HEK293 (cell line): ENCODE measurements at regions not wholly inside any gene's neighbourhood (a gene's known extent, or its start where the extent isn't known, plus 50 kb on each side); places are given as distances from the start of the nearest gene placed in this dataset.

Experiments
- CTCF ChIA-PET: fragments of 350-600 bp; formaldehyde crosslinking; extraction: SDS; loops from one replicate; lab custom pipeline; 2021; ENCODE audit warnings: antibody characterized with exemption; lab: Yijun Ruan, JAX
- POLR2A ChIA-PET: fragments of 300-600 bp; formaldehyde crosslinking; extraction: SDS; loops from one replicate; lab custom pipeline; 2020; ENCODE audit warnings: antibody characterized with exemption, inconsistent platforms; lab: Yijun Ruan, JAX
- H3K27ac ChIP-seq: fragments of 200-500 bp; sonication (Bioruptor generic); 2 replicates; pipeline ENCODE4 v1.5.1; 2014; ENCODE audit warnings: low read depth, low read length, control low read depth, inconsistent platforms; ENCODE audit errors: extremely low read depth
- H3K36me3 ChIP-seq, 2 experiments: fragments of 200-500 bp in 1 of 2; sonication (Bioruptor generic) in 1 of 2; 1 replicate in 1 of 2; 2 replicates in 1 of 2; pipeline ENCODE4 v1.5.1; 2014 to 2017; ENCODE audit warnings: inconsistent platforms in 2 of 2, low read length in 2 of 2; ENCODE audit not compliant: control insufficient read depth in 2 of 2, insufficient read depth in 1 of 2
- H3K4me1 ChIP-seq: fragments of 200-500 bp; sonication (Bioruptor generic); 2 replicates; pipeline ENCODE4 v1.5.1; 2014; ENCODE audit warnings: mild to moderate bottlenecking, low read length, inconsistent platforms; ENCODE audit not compliant: control insufficient read depth, insufficient read depth
- H3K4me3 ChIP-seq: 2 replicates; pipeline ENCODE4 v1.5.1; 2011; ENCODE audit warnings: low read depth, mild to moderate bottlenecking, control low read depth, low read length, moderate library complexity
- H3K9me3 ChIP-seq: fragments of 200-500 bp; sonication (Bioruptor generic); 2 replicates; pipeline ENCODE4 v1.5.1; 2014; ENCODE audit warnings: low read depth, low read length, inconsistent platforms; ENCODE audit not compliant: control insufficient read depth, insufficient read depth
- FEZF1 ChIP-seq: fragments of 450-650 bp; formaldehyde crosslinking; IDR thresholded peaks from 2 replicates; pipeline ENCODE4 v1.5.1; 2016; ENCODE audit warnings: missing biosample characterization, missing genetic modification characterization
- GLI4 ChIP-seq: fragments of 450-650 bp; formaldehyde crosslinking; IDR thresholded peaks from 2 replicates; pipeline ENCODE4 v1.5.1; 2016; ENCODE audit warnings: missing biosample characterization, missing genetic modification characterization
- GLIS1 ChIP-seq: fragments of 450-650 bp; formaldehyde crosslinking; IDR thresholded peaks from 2 replicates; pipeline ENCODE4 v1.5.1; 2016; ENCODE audit warnings: missing biosample characterization, missing genetic modification characterization
- SP3 ChIP-seq: fragments of 450-650 bp; formaldehyde crosslinking; IDR thresholded peaks from 2 replicates; pipeline ENCODE4 v1.5.1; 2016; ENCODE audit warnings: missing biosample characterization, missing genetic modification characterization
- WT1 ChIP-seq: fragments of 450-650 bp; formaldehyde crosslinking; IDR thresholded peaks from 2 replicates; pipeline ENCODE4 v1.5.1; 2016; ENCODE audit warnings: missing biosample characterization, missing genetic modification characterization
- YY2 ChIP-seq: fragments of 450-650 bp; formaldehyde crosslinking; IDR thresholded peaks from 2 replicates; pipeline ENCODE4 v1.5.1; 2016; ENCODE audit warnings: missing biosample characterization, missing genetic modification characterization
- ZNF239 ChIP-seq: fragments of 450-650 bp; formaldehyde crosslinking; IDR thresholded peaks from 2 replicates; pipeline ENCODE4 v1.5.1; 2016; ENCODE audit warnings: missing biosample characterization, missing genetic modification characterization
- ZNF311 ChIP-seq: fragments of 450-650 bp; formaldehyde crosslinking; IDR thresholded peaks from 2 replicates; pipeline ENCODE4 v1.5.1; 2017; ENCODE audit warnings: missing biosample characterization, missing genetic modification characterization, borderline replicate concordance
- ZNF324 ChIP-seq: fragments of 450-650 bp; formaldehyde crosslinking; IDR thresholded peaks from 2 replicates; pipeline ENCODE4 v1.5.1; 2016; ENCODE audit warnings: missing biosample characterization, missing genetic modification characterization
- ZNF354C ChIP-seq: fragments of 450-650 bp; formaldehyde crosslinking; IDR thresholded peaks from 2 replicates; pipeline ENCODE4 v1.5.1; 2016; ENCODE audit warnings: missing biosample characterization, missing genetic modification characterization, low read depth, borderline replicate concordance
- ZNF426 ChIP-seq: fragments of 450-650 bp; formaldehyde crosslinking; IDR thresholded peaks from 2 replicates; pipeline ENCODE4 v1.5.1; 2017; ENCODE audit warnings: missing biosample characterization, missing genetic modification characterization, mild to moderate bottlenecking, inconsistent platforms, moderate library complexity
- ZNF549 ChIP-seq: fragments of 450-650 bp; IDR thresholded peaks from 2 replicates; pipeline ENCODE4 v1.5.1; 2018; ENCODE audit warnings: missing biosample characterization, missing genetic modification characterization, mild to moderate bottlenecking, inconsistent platforms, moderate library complexity
- ZNF596 ChIP-seq: fragments of 450-650 bp; IDR thresholded peaks from 2 replicates; pipeline ENCODE4 v1.5.0; 2018; ENCODE audit warnings: missing biosample characterization, mild to moderate bottlenecking, missing genetic modification characterization, moderate library complexity
- ZNF621 ChIP-seq: fragments of 450-650 bp; formaldehyde crosslinking; IDR thresholded peaks from 2 replicates; pipeline ENCODE4 v1.5.1; 2017; ENCODE audit warnings: missing biosample characterization, missing genetic modification characterization
- ZNF626 ChIP-seq: fragments of 450-650 bp; sonication (Bioruptor Pico); formaldehyde crosslinking; IDR thresholded peaks from 2 replicates; pipeline ENCODE4 v1.5.1; 2018; ENCODE audit warnings: missing biosample characterization, missing genetic modification characterization, inconsistent platforms
- ZNF660 ChIP-seq: fragments of 450-650 bp; IDR thresholded peaks from 2 replicates; pipeline ENCODE4 v1.5.1; 2018; ENCODE audit warnings: missing biosample characterization, mild to moderate bottlenecking, missing genetic modification characterization
- ZNF664 ChIP-seq: fragments of 450-650 bp; formaldehyde crosslinking; IDR thresholded peaks from 2 replicates; pipeline ENCODE4 v1.5.1; 2016; ENCODE audit warnings: missing biosample characterization, missing genetic modification characterization
- ZNF76 ChIP-seq: fragments of 450-650 bp; formaldehyde crosslinking; IDR thresholded peaks from 2 replicates; pipeline ENCODE4; 2016; ENCODE audit warnings: low read depth, missing biosample characterization, missing genetic modification characterization, borderline replicate concordance
- ZNF777 ChIP-seq: fragments of 450-650 bp; formaldehyde crosslinking; IDR thresholded peaks from 2 replicates; pipeline ENCODE4 v1.5.1; 2017; ENCODE audit warnings: missing biosample characterization, missing genetic modification characterization, borderline replicate concordance
- ZNF830 ChIP-seq: fragments of 450-650 bp; IDR thresholded peaks from 2 replicates; pipeline ENCODE4 v1.5.0; 2018; ENCODE audit warnings: missing biosample characterization, missing genetic modification characterization, low read depth, mild to moderate bottlenecking, moderate library complexity
- TF ChIP-seq, protein P1 (sequence below): fragments of 450-650 bp; formaldehyde crosslinking; IDR thresholded peaks from 2 replicates; pipeline ENCODE4 v1.5.1; 2016; ENCODE audit warnings: missing biosample characterization, missing genetic modification characterization
- TF ChIP-seq, protein P2 (sequence below): IDR thresholded peaks from 2 replicates; pipeline ENCODE4 v1.6.1; 2011; ENCODE audit warnings: mild to moderate bottlenecking, low read depth, low read length, borderline replicate concordance
- TF ChIP-seq, protein P3 (sequence below): fragments of 450-650 bp; IDR thresholded peaks from 2 replicates; pipeline ENCODE4 v1.5.1; 2018; ENCODE audit warnings: missing biosample characterization, mild to moderate bottlenecking, missing genetic modification characterization
- TF ChIP-seq, protein P4 (sequence below): fragments of 450-650 bp; formaldehyde crosslinking; conservative IDR thresholded peaks from 2 replicates; pipeline ENCODE4 v1.5.1; 2016; ENCODE audit warnings: low read depth, missing biosample characterization, missing genetic modification characterization

DNA sequence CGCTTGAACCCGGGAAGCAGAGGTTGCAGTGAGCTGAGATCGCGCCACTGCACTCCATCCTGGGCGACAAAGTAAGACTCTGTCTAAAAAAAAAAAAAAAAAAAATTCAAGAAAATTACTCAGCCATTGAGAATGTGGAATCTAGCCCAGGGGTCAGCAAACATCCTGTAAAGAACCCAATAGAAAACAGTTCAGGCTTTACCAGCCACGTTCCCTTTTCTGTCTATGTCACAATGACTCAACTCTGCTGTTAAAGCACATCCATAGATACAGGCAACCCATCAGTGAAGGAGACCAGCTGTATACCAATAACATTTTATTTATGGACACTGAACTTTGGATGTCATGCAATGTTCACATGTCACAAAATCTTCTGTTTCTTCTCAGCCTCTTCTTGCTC is 435.6 kb upstream of the GYPC start:
- no peak for TF ChIP-seq ZNF354C (tag by site-specific recombination)
- no peak for TF ChIP-seq ZNF311 (tag by site-specific recombination)
- TF ChIP-seq ZNF426 (tag by site-specific recombination) = no peak
- no peak for TF ChIP-seq ZNF777 (tag by site-specific recombination)
- no peak for TF ChIP-seq ZNF660 (tag by site-specific recombination)
- TF ChIP-seq ZNF626 (tag by site-specific recombination) = no peak
- no peak for TF ChIP-seq ZNF76 (tag by site-specific recombination)
- no peak for TF ChIP-seq ZNF549
- TF ChIP-seq GLIS1 = no peak
- no peak for TF ChIP-seq ZNF830
- no peak for TF ChIP-seq GLI4 (tag by site-specific recombination)
- POLR2A ChIA-PET = no interaction called here
- H3K4me3 ChIP-seq = no peak overlapping the region
- CTCF ChIA-PET = no interaction called here
- H3K36me3 ChIP-seq = no peaks in the 10 kb centered on the region
- no peaks in the 10 kb centered on the region for H3K4me1 ChIP-seq
- H3K27ac ChIP-seq = no peak overlapping the region
- no peaks in the 10 kb centered on the region for H3K9me3 ChIP-seq

DNA sequence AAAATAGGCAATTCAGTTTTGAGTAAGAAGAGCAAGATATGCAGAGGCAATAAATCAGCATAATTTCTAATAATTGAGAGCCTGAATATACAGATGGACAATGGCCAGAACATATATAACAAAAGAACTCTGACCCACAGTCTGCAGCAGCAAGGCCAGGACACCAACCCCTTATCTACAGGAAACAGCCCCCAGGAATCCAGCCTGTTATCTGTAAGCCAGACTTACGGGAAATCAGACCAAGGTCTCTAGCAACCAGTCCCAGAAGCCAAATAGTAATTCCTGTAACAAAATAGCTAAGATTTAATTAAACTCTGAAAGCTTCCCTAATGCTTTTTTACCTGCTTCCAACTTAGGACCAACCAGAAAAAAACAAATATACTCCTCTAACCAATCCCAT is 434.5 kb upstream of the GYPC start:
- Histone ChIP-seq H3K27ac (no peak overlapping the region), H3K9me3 (no peaks in the 10 kb centered on the region), H3K4me3 (no peak overlapping the region), H3K36me3 (no peaks in the 10 kb centered on the region)
- POLR2A ChIA-PET = no interaction called here
- no peak for TF ChIP-seq WT1 (tag by site-specific recombination)
- no peak for TF ChIP-seq SP3
- TF ChIP-seq, protein P1, sequence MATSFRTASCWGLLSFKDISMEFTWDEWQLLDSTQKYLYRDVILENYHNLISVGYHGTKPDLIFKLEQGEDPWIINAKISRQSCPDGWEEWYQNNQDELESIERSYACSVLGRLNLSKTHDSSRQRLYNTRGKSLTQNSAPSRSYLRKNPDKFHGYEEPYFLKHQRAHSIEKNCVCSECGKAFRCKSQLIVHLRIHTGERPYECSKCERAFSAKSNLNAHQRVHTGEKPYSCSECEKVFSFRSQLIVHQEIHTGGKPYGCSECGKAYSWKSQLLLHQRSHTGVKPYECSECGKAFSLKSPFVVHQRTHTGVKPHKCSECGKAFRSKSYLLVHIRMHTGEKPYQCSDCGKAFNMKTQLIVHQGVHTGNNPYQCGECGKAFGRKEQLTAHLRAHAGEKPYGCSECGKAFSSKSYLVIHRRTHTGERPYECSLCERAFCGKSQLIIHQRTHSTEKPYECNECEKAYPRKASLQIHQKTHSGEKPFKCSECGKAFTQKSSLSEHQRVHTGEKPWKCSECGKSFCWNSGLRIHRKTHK (tag by site-specific recombination) = no peak
- TF ChIP-seq ZNF596 = no peak
- TF ChIP-seq FEZF1 (tag by site-specific recombination) = no peak
- TF ChIP-seq, protein P2, sequence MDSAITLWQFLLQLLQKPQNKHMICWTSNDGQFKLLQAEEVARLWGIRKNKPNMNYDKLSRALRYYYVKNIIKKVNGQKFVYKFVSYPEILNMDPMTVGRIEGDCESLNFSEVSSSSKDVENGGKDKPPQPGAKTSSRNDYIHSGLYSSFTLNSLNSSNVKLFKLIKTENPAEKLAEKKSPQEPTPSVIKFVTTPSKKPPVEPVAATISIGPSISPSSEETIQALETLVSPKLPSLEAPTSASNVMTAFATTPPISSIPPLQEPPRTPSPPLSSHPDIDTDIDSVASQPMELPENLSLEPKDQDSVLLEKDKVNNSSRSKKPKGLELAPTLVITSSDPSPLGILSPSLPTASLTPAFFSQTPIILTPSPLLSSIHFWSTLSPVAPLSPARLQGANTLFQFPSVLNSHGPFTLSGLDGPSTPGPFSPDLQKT = no peak
- no peak for TF ChIP-seq ZNF354C (tag by site-specific recombination)
- no peak for TF ChIP-seq ZNF621
- TF ChIP-seq ZNF324 = no peak
- TF ChIP-seq ZNF239 = no peak
- TF ChIP-seq ZNF664 (tag by site-specific recombination) = no peak
- TF ChIP-seq ZNF76 (tag by site-specific recombination) = no peak
- TF ChIP-seq, protein P3, sequence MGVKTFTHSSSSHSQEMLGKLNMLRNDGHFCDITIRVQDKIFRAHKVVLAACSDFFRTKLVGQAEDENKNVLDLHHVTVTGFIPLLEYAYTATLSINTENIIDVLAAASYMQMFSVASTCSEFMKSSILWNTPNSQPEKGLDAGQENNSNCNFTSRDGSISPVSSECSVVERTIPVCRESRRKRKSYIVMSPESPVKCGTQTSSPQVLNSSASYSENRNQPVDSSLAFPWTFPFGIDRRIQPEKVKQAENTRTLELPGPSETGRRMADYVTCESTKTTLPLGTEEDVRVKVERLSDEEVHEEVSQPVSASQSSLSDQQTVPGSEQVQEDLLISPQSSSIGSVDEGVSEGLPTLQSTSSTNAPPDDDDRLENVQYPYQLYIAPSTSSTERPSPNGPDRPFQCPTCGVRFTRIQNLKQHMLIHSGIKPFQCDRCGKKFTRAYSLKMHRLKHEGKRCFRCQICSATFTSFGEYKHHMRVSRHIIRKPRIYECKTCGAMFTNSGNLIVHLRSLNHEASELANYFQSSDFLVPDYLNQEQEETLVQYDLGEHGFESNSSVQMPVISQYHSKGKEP (tag by site-specific recombination) = no peak
- TF ChIP-seq, protein P4, sequence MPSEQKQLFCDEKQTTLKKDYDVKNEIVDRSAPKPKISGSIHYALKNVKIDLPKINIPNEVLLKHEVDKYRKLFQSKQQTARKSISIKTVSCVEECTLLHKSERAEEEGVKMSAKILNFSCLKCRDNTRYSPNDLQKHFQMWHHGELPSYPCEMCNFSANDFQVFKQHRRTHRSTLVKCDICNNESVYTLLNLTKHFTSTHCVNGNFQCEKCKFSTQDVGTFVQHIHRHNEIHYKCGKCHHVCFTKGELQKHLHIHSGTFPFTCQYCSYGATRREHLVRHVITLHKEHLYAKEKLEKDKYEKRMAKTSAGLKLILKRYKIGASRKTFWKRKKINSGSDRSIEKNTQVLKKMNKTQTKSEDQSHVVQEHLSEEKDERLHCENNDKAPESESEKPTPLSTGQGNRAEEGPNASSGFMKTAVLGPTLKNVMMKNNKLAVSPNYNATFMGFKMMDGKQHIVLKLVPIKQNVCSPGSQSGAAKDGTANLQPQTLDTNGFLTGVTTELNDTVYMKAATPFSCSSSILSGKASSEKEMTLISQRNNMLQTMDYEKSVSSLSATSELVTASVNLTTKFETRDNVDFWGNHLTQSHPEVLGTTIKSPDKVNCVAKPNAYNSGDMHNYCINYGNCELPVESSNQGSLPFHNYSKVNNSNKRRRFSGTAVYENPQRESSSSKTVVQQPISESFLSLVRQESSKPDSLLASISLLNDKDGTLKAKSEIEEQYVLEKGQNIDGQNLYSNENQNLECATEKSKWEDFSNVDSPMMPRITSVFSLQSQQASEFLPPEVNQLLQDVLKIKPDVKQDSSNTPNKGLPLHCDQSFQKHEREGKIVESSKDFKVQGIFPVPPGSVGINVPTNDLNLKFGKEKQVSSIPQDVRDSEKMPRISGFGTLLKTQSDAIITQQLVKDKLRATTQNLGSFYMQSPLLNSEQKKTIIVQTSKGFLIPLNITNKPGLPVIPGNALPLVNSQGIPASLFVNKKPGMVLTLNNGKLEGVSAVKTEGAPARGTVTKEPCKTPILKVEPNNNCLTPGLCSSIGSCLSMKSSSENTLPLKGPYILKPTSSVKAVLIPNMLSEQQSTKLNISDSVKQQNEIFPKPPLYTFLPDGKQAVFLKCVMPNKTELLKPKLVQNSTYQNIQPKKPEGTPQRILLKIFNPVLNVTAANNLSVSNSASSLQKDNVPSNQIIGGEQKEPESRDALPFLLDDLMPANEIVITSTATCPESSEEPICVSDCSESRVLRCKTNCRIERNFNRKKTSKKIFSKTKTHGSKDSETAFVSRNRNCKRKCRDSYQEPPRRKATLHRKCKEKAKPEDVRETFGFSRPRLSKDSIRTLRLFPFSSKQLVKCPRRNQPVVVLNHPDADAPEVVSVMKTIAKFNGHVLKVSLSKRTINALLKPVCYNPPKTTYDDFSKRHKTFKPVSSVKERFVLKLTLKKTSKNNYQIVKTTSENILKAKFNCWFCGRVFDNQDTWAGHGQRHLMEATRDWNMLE (tag by site-specific recombination) = no peak
- TF ChIP-seq YY2 (tag by site-specific recombination) = no peak
- TF ChIP-seq, all 188 proteins: peak for 0
- no peaks in the 10 kb centered on the region for H3K4me1 ChIP-seq
- CTCF ChIA-PET = interaction anchor here (0.5 kb wide), 1 partner anchor 177 kb away, joined by 6 read pairs; no protein-coding TSS in a partner anchor
